Gastroesophageal sphincter (tissue), 3 donors: ENCODE measurements at regions not wholly inside any gene's neighbourhood (a gene's known extent, or its start where the extent isn't known, plus 50 kb on each side); places are given as distances from the start of the nearest gene placed in this dataset.
"Not testable (repeated sequence)": the region's sequence is repeated elsewhere in the genome, so short reads cannot be mapped to it uniquely, and the experiment has no call there.

Experiments used
- CTCF ChIP-seq, 4 experiments: fragments of 200-600 bp in 2 of 4; fragments of 450-650 bp in 2 of 4; sonication (generic) in 1 of 4; IDR thresholded peaks; one replicate each; pipeline ENCODE4 v1.5.1; 2017 to 2019; ENCODE audit warnings: antibody characterized with exemption in 4 of 4, mild to moderate bottlenecking in 2 of 4, moderate library complexity in 2 of 4
- POLR2A ChIP-seq, 2 donors: fragments of 450-650 bp; IDR thresholded peaks; one replicate each; pipeline ENCODE4 v1.6.1; 2017; ENCODE audit warnings: antibody characterized with exemption in 2 of 2, mild to moderate bottlenecking in 2 of 2, moderate library complexity in 1 of 2
- POLR2AphosphoS5 ChIP-seq: sonication (generic); formaldehyde crosslinking; IDR thresholded peaks from one replicate; pipeline ENCODE4 v1.6.1; 2017; ENCODE audit warnings: antibody characterized with exemption

- not testable (repeated sequence) for TF ChIP-seq CTCF (IDR thresholded peaks at IDR 0.05); POLR2A (IDR thresholded peaks at IDR 0.05); POLR2AphosphoS5
Observed at GRCh38 chr7:81247364-81247763, 328.5 kb upstream of the SEMA3C start.
